H1 (cell line): ENCODE measurements at regions not wholly inside any gene's neighbourhood (a gene's known extent, or its start where the extent isn't known, plus 50 kb on each side); places are given as distances from the start of the nearest gene placed in this dataset.

Experiments used
- CTCF ChIA-PET: fragments of 300-600 bp; sonication (Branson Sonifier 250); formaldehyde crosslinking; loops from one replicate; lab custom pipeline; 2021; ENCODE audit not compliant: partially characterized antibody; lab: Charles Lee
- POLR2A ChIA-PET: fragments of 300-600 bp; sonication (Branson Sonifier 250); formaldehyde crosslinking; loops from one replicate; lab custom pipeline; 2021; ENCODE audit warnings: inconsistent platforms; ENCODE audit not compliant: partially characterized antibody; lab: Charles Lee
- DNase-seq, 2 experiments: peaks; one replicate each; pipeline versions ENCODE4 v3.0.0 to v3.0.0-alpha.2; 2010 to 2022; ENCODE audit warnings: low spot score in 2 of 2, low read depth in 1 of 2, mixed read lengths in 1 of 2
- FAIRE-seq: peaks from 2 replicates; lab custom pipeline; 2011; peaks lifted over from hg19 to GRCh38; lab: Jason Lieb, UNC
- H2AFZ ChIP-seq: 2 replicates; pipeline ENCODE4 v1.8.1; 2012; ENCODE audit warnings: low read length, inconsistent platforms
- H2AK5ac ChIP-seq: 2 replicates; pipeline ENCODE4 v1.6.1; 2013; ENCODE audit warnings: low read depth, low read length
- H2BK120ac ChIP-seq: replicated peaks from 2 replicates; pipeline ENCODE3; 2013; ENCODE audit warnings: low read depth, low read length, inconsistent platforms
- H2BK12ac ChIP-seq: 2 replicates; pipeline ENCODE4 v1.6.1; 2013; ENCODE audit warnings: low read depth, low read length
- H2BK15ac ChIP-seq: 2 replicates; pipeline ENCODE4 v1.6.1; 2013; ENCODE audit warnings: low read length
- H2BK20ac ChIP-seq: 2 replicates; pipeline ENCODE4 v1.6.1; 2013; ENCODE audit warnings: low read length
- H2BK5ac ChIP-seq: 2 replicates; pipeline ENCODE4 v1.6.1; 2013; ENCODE audit warnings: low read depth, low read length
- H3K14ac ChIP-seq: 2 replicates; pipeline ENCODE4 v1.6.1; 2013; ENCODE audit warnings: inconsistent platforms; ENCODE audit not compliant: insufficient read length
- H3K18ac ChIP-seq: 2 replicates; pipeline ENCODE4 v1.6.1; 2013; ENCODE audit warnings: low read length; ENCODE audit errors: extremely low read depth
- H3K23ac ChIP-seq: 2 replicates; pipeline ENCODE4 v1.6.1; 2013; ENCODE audit warnings: inconsistent platforms; ENCODE audit not compliant: insufficient read length
- H3K23me2 ChIP-seq: 2 replicates; pipeline ENCODE4 v1.6.1; 2013; ENCODE audit warnings: low read depth, low read length
- H3K27ac ChIP-seq: 2 replicates; pipeline ENCODE4 v1.6.1; 2011; ENCODE audit warnings: low read depth, low read length, inconsistent platforms
- H3K27me3 ChIP-seq, 4 experiments: replicated peaks in 1 of 4; 1 replicate in 1 of 4; 2 replicates in 3 of 4; pipeline versions ENCODE4 v1.6.1 to v1.8.1; 2011 to 2013; ENCODE audit warnings: low read length in 3 of 4, mild to moderate bottlenecking in 3 of 4, inconsistent platforms in 2 of 4, mixed read lengths in 2 of 4, moderate library complexity in 1 of 4; ENCODE audit not compliant: control insufficient read depth in 3 of 4, insufficient read depth in 3 of 4; ENCODE audit errors: extremely low read depth in 1 of 4
- H3K36me3 ChIP-seq, 4 experiments: 2 replicates each; pipeline versions ENCODE4 v1.6.1 to v1.8.1; 2011 to 2013; ENCODE audit warnings: mild to moderate bottlenecking in 4 of 4, low read length in 3 of 4, moderate library complexity in 2 of 4, control low read depth in 1 of 4, inconsistent platforms in 1 of 4; ENCODE audit not compliant: insufficient read depth in 4 of 4, control insufficient read depth in 2 of 4
- H3K4ac ChIP-seq: replicated peaks from 2 replicates; pipeline ENCODE3; 2013; ENCODE audit warnings: low read length, low read depth, mixed read lengths, inconsistent platforms; ENCODE audit not compliant: insufficient read length
- H3K4me1 ChIP-seq, 4 experiments: replicated peaks in 1 of 4; 1 replicate in 1 of 4; 2 replicates in 3 of 4; pipeline versions ENCODE4 v1.6.1 to v1.8.1; 2011 to 2013; ENCODE audit warnings: low read length in 3 of 4, inconsistent platforms in 2 of 4, mixed read lengths in 1 of 4; ENCODE audit not compliant: insufficient read depth in 4 of 4, control insufficient read depth in 3 of 4
- H3K4me2 ChIP-seq, 2 experiments: 2 replicates each; pipeline versions ENCODE4 v1.6.1 to v1.8.1; 2011 to 2013; ENCODE audit warnings: low read depth in 2 of 2, low read length in 2 of 2, control low read depth in 1 of 2, inconsistent platforms in 1 of 2, mild to moderate bottlenecking in 1 of 2; ENCODE audit not compliant: insufficient read depth in 1 of 2
- H3K4me3 ChIP-seq, 4 experiments: fragments of 200-600, 300-600 bp in 1 of 4; sonication (generic), shearing (Covaris generic), sonication (Bioruptor Twin) in 1 of 4; 2 replicates each; pipeline versions ENCODE4 v1.5.1 to v1.8.1; 2011 to 2016; ENCODE audit warnings: low read length in 4 of 4, low read depth in 3 of 4, control low read depth in 2 of 4, inconsistent platforms in 2 of 4, mild to moderate bottlenecking in 2 of 4, mixed read lengths in 1 of 4, moderate library complexity in 1 of 4; ENCODE audit not compliant: insufficient read depth in 2 of 4; ENCODE audit errors: extremely low read depth in 1 of 4
- H3K56ac ChIP-seq: replicated peaks from 2 replicates; pipeline ENCODE3; 2013; ENCODE audit warnings: low read depth, mild to moderate bottlenecking, mixed read lengths, low read length, inconsistent platforms; ENCODE audit not compliant: insufficient read length
- H3K79me1 ChIP-seq: 2 replicates; pipeline ENCODE4 v1.6.1; 2013; ENCODE audit warnings: low read depth, low read length, control low read depth
- H3K79me2 ChIP-seq, 2 experiments: 2 replicates each; pipeline versions ENCODE4 v1.6.1 to v1.8.1; 2012 to 2013; ENCODE audit warnings: low read length in 2 of 2, mild to moderate bottlenecking in 2 of 2, inconsistent platforms in 1 of 2; ENCODE audit not compliant: insufficient read depth in 2 of 2, control insufficient read depth in 1 of 2
- H3K9ac ChIP-seq, 4 experiments: replicated peaks in 1 of 4; 1 replicate in 1 of 4; 2 replicates in 3 of 4; pipeline versions ENCODE4 v1.6.1 to v1.8.1; 2011 to 2013; ENCODE audit warnings: low read depth in 3 of 4, low read length in 3 of 4, control low read depth in 2 of 4, mild to moderate bottlenecking in 2 of 4, moderate library complexity in 2 of 4, inconsistent platforms in 1 of 4; ENCODE audit errors: extremely low read depth in 1 of 4
- H3K9me3 ChIP-seq, 2 experiments: 2 replicates each; pipeline versions ENCODE4 v1.6.1 to v1.8.1; 2012 to 2013; ENCODE audit warnings: mild to moderate bottlenecking in 2 of 2, moderate library complexity in 2 of 2, control low read depth in 1 of 2, inconsistent platforms in 1 of 2, low read depth in 1 of 2, low read length in 1 of 2, mixed read lengths in 1 of 2; ENCODE audit not compliant: insufficient read depth in 2 of 2
- H4K20me1 ChIP-seq, 2 experiments: replicated peaks in 1 of 2; 2 replicates each; pipeline versions ENCODE3 to v1.8.1; 2011 to 2013; ENCODE audit warnings: inconsistent platforms in 2 of 2, low read length in 2 of 2, mild to moderate bottlenecking in 1 of 2; ENCODE audit not compliant: insufficient read depth in 2 of 2, control insufficient read depth in 1 of 2
- H4K5ac ChIP-seq: 2 replicates; pipeline ENCODE4 v1.6.1; 2013; ENCODE audit warnings: low read length, low read depth, mixed read lengths, inconsistent platforms; ENCODE audit not compliant: insufficient read length
- H4K8ac ChIP-seq: 2 replicates; pipeline ENCODE4 v1.8.0; 2013; ENCODE audit warnings: mild to moderate bottlenecking, moderate library complexity, low read length, inconsistent platforms; ENCODE audit not compliant: insufficient read depth; ENCODE audit errors: extremely low read depth
- H4K91ac ChIP-seq: replicated peaks from 2 replicates; pipeline ENCODE3; 2013; ENCODE audit warnings: low read length, mixed read lengths, inconsistent platforms; ENCODE audit not compliant: insufficient read length
- ASH2L ChIP-seq: fragments of 200-600, 300-600 bp; sonication (generic); IDR thresholded peaks from one replicate; pipeline ENCODE4 v1.7.1; 2017; ENCODE audit warnings: low read length
- CEBPB ChIP-seq: IDR thresholded peaks from 2 replicates; pipeline ENCODE4 v1.6.1; 2012; ENCODE audit warnings: low read depth, low read length
- CHD2 ChIP-seq: IDR thresholded peaks from 2 replicates; pipeline ENCODE4 v1.6.1; 2012; ENCODE audit warnings: low read length, improper control_type of control experiment
- CREB1 ChIP-seq: IDR thresholded peaks from 2 replicates; pipeline ENCODE4 v1.6.1; 2012; ENCODE audit warnings: inconsistent platforms
- CTCF ChIP-seq, 3 experiments: IDR thresholded peaks; 1 replicate in 2 of 3; 2 replicates in 1 of 3; pipeline versions ENCODE4 v1.5.1 to v1.6.1; 2011; ENCODE audit warnings: low read length in 3 of 3, mild to moderate bottlenecking in 3 of 3, inconsistent platforms in 2 of 3, low read depth in 1 of 3, moderate library complexity in 1 of 3; ENCODE audit not compliant: insufficient read depth in 1 of 3; ENCODE audit errors: control extremely low read depth in 1 of 3
- SAP30 ChIP-seq: fragments of 300-600 bp; sonication (generic); IDR thresholded peaks from 2 replicates; pipeline ENCODE4 v1.7.1; 2012; ENCODE audit warnings: low read length, moderate library complexity, mild to moderate bottlenecking, inconsistent platforms; ENCODE audit not compliant: insufficient read depth, insufficient replicate concordance
- SIN3A ChIP-seq, 2 experiments: IDR thresholded peaks in 1 of 2; conservative IDR thresholded peaks in 1 of 2; 2 replicates each; pipeline ENCODE4 v1.6.1; 2011 to 2012; ENCODE audit warnings: low read length in 2 of 2, improper control_type of control experiment in 1 of 2, low read depth in 1 of 2, mild to moderate bottlenecking in 1 of 2
- SUZ12 ChIP-seq: fragments of 200-600 bp; sonication (generic); IDR thresholded peaks from 2 replicates; pipeline ENCODE4 v1.6.1; 2012; ENCODE audit warnings: mild to moderate bottlenecking, inconsistent platforms, low read length, moderate library complexity, mixed read lengths
- TEAD4 ChIP-seq: IDR thresholded peaks from 2 replicates; pipeline ENCODE4 v1.6.1; 2012; ENCODE audit warnings: low read depth, low read length, inconsistent platforms, mixed read lengths
- USF2 ChIP-seq: IDR thresholded peaks from 2 replicates; pipeline ENCODE4 v1.6.1; 2011; ENCODE audit warnings: low read length, improper control_type of control experiment
- ZNF274 ChIP-seq: IDR thresholded peaks from 2 replicates; pipeline ENCODE4 v1.7.0; 2012; ENCODE audit warnings: low read length, borderline replicate concordance; ENCODE audit errors: extremely low read depth
- WGBS, 2 experiments: shearing (Covaris generic) in 1 of 2; methylation state at CpG; one replicate each; pipeline versions ENCODE4 v1.1.6 to v1.1.7; 2013 to 2015; ENCODE audit warnings: low lambda C conversion rate in 2 of 2, mixed read lengths in 2 of 2, inconsistent platforms in 1 of 2, low coverage in 1 of 2, missing lambda C conversion rate in 1 of 2; ENCODE audit not compliant: insufficient replicate concordance in 2 of 2, insufficient coverage in 1 of 2, insufficient read length in 1 of 2; ENCODE audit errors: extremely low coverage in 1 of 2, missing lambda C conversion rate in 1 of 2; 5-methylcytosine and 5-hydroxymethylcytosine counted together

GRCh38 chr4:107194005-107194404, 157.9 kb upstream of the DKK2 start:
- no peaks in the 10 kb centered on the region for H4K20me1 ChIP-seq
- CTCF ChIA-PET: interaction anchor here (5.7 kb wide), 1 partner anchor 12 kb away, joined by 25 read pairs; no protein-coding TSS in a partner anchor
- H3K4me2 ChIP-seq: no peak overlapping the region
- H2BK12ac ChIP-seq: no peak overlapping the region
- H3K18ac ChIP-seq: no peak overlapping the region
- POLR2A ChIA-PET: no interaction called here
- H4K91ac ChIP-seq: no peak overlapping the region
- H2BK5ac ChIP-seq: no peak overlapping the region
- H4K8ac ChIP-seq: no peak overlapping the region
- H3K23ac ChIP-seq: no peak overlapping the region
- no peak overlapping the region for H2AFZ ChIP-seq
- no peak overlapping the region for H3K56ac ChIP-seq
- H3K9ac ChIP-seq: no peak overlapping the region
- FAIRE-seq (no peak), DNase-seq (no peak)
- H3K27me3 ChIP-seq: no peaks in the 10 kb centered on the region
- no peak overlapping the region for H2BK120ac ChIP-seq
- 87% methylated on average over 4 of the region's 4 CpGs; no CpG with 5 or more reads in 1 of the 2 experiments for WGBS, 2 experiments
- no peaks in the 10 kb centered on the region for H3K79me1 ChIP-seq
- H3K79me2 ChIP-seq: no peaks in the 10 kb centered on the region
- H2BK15ac ChIP-seq: no peak overlapping the region
- H3K4me1 ChIP-seq: no peaks in the 10 kb centered on the region
- no peak overlapping the region for H2AK5ac ChIP-seq
- no peak overlapping the region for H4K5ac ChIP-seq
- no peak overlapping the region for H3K27ac ChIP-seq
- no peak overlapping the region for H3K14ac ChIP-seq
- no peaks in the 10 kb centered on the region for H3K9me3 ChIP-seq
- H3K36me3 ChIP-seq: no peaks in the 10 kb centered on the region
- H2BK20ac ChIP-seq: no peak overlapping the region
- H3K4ac ChIP-seq: no peak overlapping the region
- no peak overlapping the region for H3K4me3 ChIP-seq
- no peaks in the 10 kb centered on the region for H3K23me2 ChIP-seq
- TF ChIP-seq SUZ12: no peak
- TF ChIP-seq ASH2L: no peak
- no peak for TF ChIP-seq CTCF (IDR thresholded peaks at IDR 0.05; ENCODE audit: control extremely low read depth in 1 of 3, insufficient read depth in 1 of 3, low read depth in 1 of 3, low read length in 3 of 3)
- no peak for TF ChIP-seq CEBPB
- no peak for TF ChIP-seq USF2
- no peak for TF ChIP-seq ZNF274
- TF ChIP-seq TEAD4: no peak
- no peak for TF ChIP-seq SIN3A (conservative IDR thresholded peaks at IDR 0.05 in 1 of 2, IDR thresholded peaks at IDR 0.05 in 1 of 2; ENCODE audit: low read depth in 1 of 2, low read length in 2 of 2)
- TF ChIP-seq SAP30: no peak
- TF ChIP-seq CHD2: no peak
- no peak for TF ChIP-seq CREB1
